GM18519 (cell line): ENCODE measurements at regions not wholly inside any gene's neighbourhood (a gene's known extent, or its start where the extent isn't known, plus 50 kb on each side); places are given as distances from the start of the nearest gene placed in this dataset.
"Not testable (repeated sequence)": the region's sequence is repeated elsewhere in the genome, so short reads cannot be mapped to it uniquely, and the experiment has no call there.

Experiments
- ATAC-seq: cut with Tn5 transposase; IDR thresholded peaks from one replicate; pipeline ENCODE4 v1.9.1; 2021; ENCODE audit warnings: mild to moderate bottlenecking, moderate library complexity; ENCODE audit not compliant: unreplicated experiment, low FRiP score

- no peak for ATAC-seq
Observed at GRCh38 chr5:1960595-1961303, 78.0 kb upstream of the IRX4 start.

- no peak for ATAC-seq
Observed at GRCh38 chr5:1959725-1960581, 77.2 kb upstream of the IRX4 start.

DNA sequence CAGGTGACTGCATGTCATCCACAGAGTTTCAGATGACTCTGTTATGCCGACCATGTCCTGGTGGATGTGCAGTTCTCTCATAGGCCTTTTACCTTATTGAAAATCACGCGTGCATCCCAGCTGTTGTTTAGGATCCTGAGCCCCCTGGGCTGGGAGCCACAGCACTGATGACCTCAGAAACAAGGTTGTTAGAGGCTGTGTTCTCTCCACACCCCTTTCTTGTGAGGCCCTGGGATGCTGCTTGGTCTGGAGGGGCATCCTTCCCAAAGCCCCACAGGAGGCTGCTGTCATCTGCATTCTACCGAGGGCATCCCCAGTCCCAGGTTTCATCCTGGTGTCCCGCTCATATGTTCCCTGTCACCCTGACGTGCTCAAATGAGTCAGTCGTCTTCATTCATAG is 76.5 kb upstream of the IRX4 start:
- ATAC-seq: no peak

GRCh38 chr5:1958211-1959010 is 75.7 kb upstream of the IRX4 start:
- ATAC-seq: no peak

DNA sequence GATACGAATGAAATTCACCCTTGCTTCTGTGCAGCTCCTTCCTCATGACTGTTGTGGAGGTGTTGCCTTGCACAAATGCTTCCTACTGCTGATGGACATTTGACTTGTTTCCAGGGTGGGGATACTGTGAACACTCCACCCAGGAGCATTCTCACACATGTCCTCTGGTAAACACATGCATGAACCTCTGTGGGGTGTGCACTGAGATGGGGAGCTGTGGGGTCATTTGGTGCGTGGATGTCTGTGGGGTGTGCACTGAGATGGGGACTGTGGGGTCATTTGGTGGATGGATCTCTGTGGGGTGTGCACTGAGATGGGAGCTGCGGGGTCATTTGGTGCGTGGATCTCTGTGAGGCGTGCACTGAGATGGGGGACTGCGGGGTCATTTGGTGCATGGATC is 72.9 kb upstream of the IRX4 start:
- no peak for ATAC-seq

GRCh38 chr5:1953710-1954109 is 71.0 kb upstream of the IRX4 start:
- ATAC-seq: not testable (repeated sequence)

GRCh38 chr5:1952444-1953099 is 69.8 kb upstream of the IRX4 start:
- ATAC-seq: no peak

DNA sequence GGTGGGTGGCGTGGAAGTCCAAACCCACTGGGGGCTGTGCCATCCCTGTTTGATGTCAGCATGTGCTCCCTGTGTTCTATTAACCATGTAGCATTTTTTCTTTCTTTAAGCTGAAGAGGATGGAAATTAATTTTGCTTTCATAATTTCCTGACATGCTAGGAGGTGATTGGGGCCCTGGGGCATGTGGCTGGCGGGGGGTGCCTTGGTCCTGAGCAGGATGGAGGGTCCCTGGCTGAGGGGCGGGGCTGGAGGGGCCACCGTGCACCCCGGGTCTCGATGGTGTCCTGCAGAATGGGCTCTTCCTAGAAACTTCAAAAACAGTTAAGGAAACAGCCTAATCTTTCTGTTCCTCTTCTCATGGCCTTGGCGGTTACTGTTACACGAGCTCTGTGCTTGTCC is 69.3 kb upstream of the IRX4 start:
- ATAC-seq: no peak

DNA sequence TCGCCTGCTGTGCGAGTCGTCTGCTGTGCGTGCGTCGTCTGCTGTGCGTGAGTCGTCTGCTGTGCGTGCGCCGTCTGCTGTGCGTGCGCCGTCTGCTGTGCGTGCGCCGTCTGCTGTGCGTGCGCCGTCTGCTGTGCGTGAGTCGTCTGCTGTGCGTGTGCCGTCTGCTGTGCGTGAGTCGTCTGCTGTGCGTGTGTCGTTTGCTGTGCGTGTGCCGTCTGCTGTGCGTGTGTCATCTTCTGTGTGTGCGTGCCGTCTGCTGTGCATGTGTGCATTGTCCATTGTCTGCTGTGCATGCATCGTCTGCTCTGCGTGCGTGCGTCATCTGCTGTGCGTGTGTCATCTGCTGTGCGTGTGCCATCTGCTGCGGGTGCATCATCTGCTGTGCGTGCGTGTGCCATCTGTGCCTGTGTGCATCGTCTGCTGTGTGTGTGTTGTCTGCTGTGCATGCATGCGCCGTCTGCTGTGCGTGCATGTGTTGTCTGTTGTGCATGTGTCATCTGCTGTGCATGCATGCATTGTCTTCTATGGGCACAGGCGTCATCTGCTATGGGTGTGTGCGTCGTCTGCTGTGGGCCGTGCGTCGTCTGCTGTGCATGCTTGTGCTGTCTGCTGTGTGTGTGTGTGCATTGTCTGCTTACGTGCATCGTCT is 68.6 kb upstream of the IRX4 start:
- ATAC-seq: no peak

- ATAC-seq: no peak
Observed at GRCh38 chr5:1950708-1951103, 68.0 kb upstream of the IRX4 start.

GRCh38 chr5:1950096-1950707 is 67.5 kb upstream of the IRX4 start:
- ATAC-seq: no peak

- ATAC-seq: no peak
Observed at GRCh38 chr5:1949253-1949652, 66.5 kb upstream of the IRX4 start.

DNA sequence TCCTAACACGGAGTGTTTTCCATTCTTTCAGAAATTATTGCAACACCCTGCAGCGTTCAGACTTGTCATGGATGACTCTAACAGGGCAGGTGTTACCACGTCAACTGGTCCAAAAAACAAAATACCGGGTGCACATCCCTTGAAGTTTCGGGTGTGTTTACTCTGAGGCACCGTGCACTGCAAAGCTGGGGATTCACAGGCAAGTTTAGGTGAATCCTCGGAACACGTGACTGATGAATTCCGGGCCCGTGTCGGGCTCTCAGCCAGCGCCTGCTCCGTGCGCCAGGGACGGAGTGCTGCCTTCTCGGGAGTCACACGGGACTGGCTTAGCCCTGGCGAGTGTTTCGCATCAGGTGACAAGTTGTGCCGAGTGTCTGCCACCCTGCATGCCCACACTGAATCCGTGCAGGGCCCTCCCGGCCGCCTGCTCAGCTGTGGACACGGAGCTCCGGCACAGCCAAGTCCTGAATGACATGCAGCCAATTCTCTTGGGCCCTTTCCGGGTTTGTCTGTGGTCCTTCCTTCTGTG is 66.0 kb upstream of the IRX4 start:
- no peak for ATAC-seq

- no peak for ATAC-seq
Observed at GRCh38 chr5:1948111-1948510, 65.4 kb upstream of the IRX4 start.

DNA sequence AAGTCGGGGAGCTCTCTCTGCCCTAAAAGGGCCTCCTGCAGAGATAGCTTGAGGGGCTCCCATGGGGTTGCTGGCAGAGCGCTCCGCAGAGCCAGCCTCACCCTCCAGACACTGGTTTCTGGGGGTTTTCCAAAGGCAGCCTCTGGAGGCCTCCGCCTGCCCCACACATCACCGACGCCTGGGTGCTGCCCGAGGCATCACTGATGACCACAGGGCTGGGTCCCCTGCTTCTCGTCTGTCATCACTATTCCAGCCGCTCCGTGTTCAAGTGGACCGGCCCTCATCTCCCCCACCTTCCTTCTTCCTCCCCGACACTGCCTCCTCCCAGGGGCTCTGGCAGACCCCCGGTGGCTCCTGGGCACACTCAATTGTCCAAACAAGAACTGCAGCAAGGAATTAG is 64.1 kb upstream of the IRX4 start:
- no peak for ATAC-seq

- no peak for ATAC-seq
Observed at GRCh38 chr5:1946122-1946677, 63.5 kb upstream of the IRX4 start.

DNA sequence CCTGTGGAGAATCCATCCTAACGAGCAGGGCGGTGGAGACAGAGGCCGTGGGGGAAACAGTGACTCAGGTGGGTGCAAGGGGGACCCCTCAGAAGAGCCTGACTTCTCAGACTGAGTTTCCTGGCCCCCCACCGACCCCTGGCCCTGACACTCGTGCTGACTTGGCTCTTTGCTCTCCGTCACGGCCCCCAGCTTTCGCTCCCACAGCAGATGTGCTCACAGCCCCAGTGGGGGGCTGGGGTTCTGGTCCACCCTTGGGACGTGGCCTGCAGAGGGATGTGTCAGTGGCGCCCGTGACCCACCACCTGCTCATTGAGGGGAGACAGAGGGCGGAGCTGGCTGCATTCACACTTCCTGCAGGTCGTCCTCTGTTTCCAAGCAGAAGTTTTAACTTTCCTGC is 62.9 kb upstream of the IRX4 start:
- no peak for ATAC-seq

DNA sequence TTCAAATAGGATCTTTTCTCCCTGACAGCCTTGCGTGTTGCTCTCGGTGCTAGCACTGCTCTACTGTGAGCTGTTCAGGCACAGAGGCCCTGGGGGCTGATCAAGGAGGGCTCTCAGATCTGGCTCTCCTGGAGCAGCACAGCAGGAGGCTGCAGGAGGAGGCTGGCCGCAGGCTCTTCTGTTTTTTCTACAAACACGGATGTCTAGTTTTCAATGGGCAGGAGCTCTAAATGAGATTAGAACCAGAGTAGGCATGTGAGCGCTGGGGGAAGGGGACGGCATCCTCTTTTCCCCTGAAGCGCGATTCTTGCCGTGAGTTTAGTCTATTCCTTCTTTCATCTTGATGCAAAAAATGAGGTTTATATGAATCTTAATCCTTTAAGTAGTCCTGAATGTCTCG is 61.7 kb upstream of the IRX4 start:
- ATAC-seq: no peak

DNA sequence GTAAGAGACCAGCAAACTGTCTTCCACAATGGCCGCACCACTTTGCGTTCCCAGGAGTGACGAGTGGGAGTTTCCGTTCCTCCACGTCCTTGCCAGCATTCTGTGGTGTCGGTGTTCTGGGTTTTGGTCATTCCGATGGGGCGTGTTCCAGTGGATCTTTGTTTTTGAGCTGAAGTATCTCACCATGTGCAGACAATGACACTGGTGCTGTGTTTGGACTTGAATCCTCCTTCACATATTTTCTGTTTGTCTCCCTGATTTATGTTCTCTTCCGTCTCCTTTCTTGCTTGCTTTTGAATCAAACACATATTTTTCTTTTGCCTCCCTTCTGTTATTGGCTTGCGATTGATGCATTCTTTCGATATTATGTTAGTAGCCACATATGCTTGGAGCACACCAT is 60.8 kb upstream of the IRX4 start:
- no peak for ATAC-seq
